ENCODE measurements at regions not wholly inside any gene's neighbourhood (a gene's known extent, or its start where the extent isn't known, plus 50 kb on each side); places are given as distances from the start of the nearest gene placed in this dataset.
A peak's percentile ranks its signal among the peaks of the same experiment; 100 is the strongest.

DNA sequence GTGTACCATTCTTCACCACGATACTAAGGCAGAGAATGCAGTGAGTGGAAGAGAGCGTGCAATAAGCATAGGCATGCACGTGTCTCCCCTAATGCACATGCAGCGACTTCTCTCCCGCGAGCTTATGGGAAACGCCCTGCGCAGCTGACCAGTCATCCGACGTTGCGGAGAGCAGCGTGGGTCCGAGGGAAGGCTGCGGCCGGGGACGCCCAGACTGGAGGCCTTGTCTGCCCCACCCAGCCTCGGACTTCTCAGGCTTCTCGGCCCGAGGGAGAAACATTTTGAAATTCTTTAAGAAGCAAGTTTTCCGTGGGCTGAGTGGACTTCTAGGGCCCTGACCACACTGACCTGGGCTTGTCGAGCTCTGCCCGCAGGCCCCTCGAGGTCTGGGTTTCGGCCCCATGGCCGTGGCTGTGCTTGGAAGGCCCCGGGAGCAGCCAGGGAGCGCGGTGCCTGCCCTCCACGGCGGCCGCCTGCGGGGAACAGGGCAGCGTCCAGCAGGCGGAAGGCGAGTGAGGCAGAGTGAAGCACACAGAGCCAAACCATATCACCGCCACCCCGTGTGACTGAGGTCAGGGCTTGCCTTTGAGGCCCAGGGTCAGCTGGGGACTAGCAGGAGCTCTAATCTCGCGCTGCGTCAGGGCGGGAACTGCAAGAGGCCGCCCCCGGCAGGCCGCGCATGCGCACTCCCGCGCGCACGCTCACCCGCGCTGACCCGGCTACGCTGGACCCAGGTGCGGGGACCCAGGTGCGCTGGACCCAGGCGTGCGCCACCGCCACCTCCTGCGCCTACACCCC lies 60.0 kb upstream of the IRX1 start:
- Histone ChIP-seq H3K9me1 (ENCODE audit: control insufficient read depth, insufficient read depth, low read length) (no peaks in the 10 kb centered on the region), H3K4me1 (replicated peaks in 1 of 2; ENCODE audit: control insufficient read depth in 2 of 2, insufficient read depth in 2 of 2, low read length in 2 of 2) (peaks cover 2 to 13% of the 10 kb centered on the region in 2 experiments; a peak in 2 of 5 replicates), H3K36me3 (ENCODE audit: control insufficient read depth, insufficient read depth, low read length) (no peaks in the 10 kb centered on the region), H3K4me3 (no peak overlapping the region), H3K9ac (ENCODE audit: insufficient read depth in 1 of 2, low read depth in 2 of 2, low read length in 2 of 2) (peak overlapping the region in 1 of 2 experiments; percentile 35; a peak in 1 of 4 replicates), H3K27ac (ENCODE audit: extremely low read depth, low read depth, low read length) (no peak overlapping the region), H3K79me2 (ENCODE audit: control insufficient read depth, insufficient read depth, low read length) (no peaks in the 10 kb centered on the region), H3K9me3 (replicated peaks; ENCODE audit: control insufficient read depth, insufficient read depth, low read depth, low read length) (no peaks in the 10 kb centered on the region), H4K20me1 (replicated peaks; ENCODE audit: control insufficient read depth, insufficient read depth, low read length) (no peaks in the 10 kb centered on the region), H3K27me3 (ENCODE audit: control insufficient read depth in 2 of 2, insufficient read depth in 2 of 2, low read length in 2 of 2) (peaks cover 0 to 33% of the 10 kb centered on the region in 2 experiments; a peak in 2 of 5 replicates), H2AFZ (ENCODE audit: low read depth, low read length) (peak overlapping the region; percentile 79), H3K4me2 (ENCODE audit: insufficient read depth, low read length) (peak overlapping the region; percentile 17; the same call in 1 of the 2 replicates)
- DNase-seq (ENCODE audit: extremely low read depth in 1 of 4, low spot score in 3 of 4) (peak; percentile 57 to 82 (median 78)), ATAC-seq (peak; percentile 95), FAIRE-seq (peak; percentile 6)
- POLR2A ChIA-PET: interaction anchor here (0.7 to 1.0 kb wide), 2 partner anchors 8 to 52 kb away, joined by 4 read pairs; no protein-coding TSS in a partner anchor
- intact Hi-C loops (cut with micrococcal nuclease): no loop called here
- in situ Hi-C loops (cut with MboI): no loop called here
- CTCF ChIA-PET (ENCODE audit: low intra/inter-chr PET ratio): no interaction called here
- no TSS peak for BruUV-seq (replicated peaks)
- WGBS (ENCODE audit: insufficient coverage, low coverage, missing lambda C conversion rate): 23% methylated on average over 50 of the region's 60 CpGs
- TF ChIP-seq SRSF1 (IDR thresholded peaks at IDR 0.05; ENCODE audit: low read depth, low read length) (no peak), SP1 (CRISPR knock-in tag; IDR thresholded peaks at IDR 0.05) (no peak), USF2 (CRISPR knock-in tag; IDR thresholded peaks at IDR 0.05) (peak; percentile 10; the same call in 1 of the 2 replicates), SREBF1 (IDR thresholded peaks at IDR 0.05; ENCODE audit: borderline replicate concordance, low read depth, low read length) (no peak), E2F5 (CRISPR knock-in tag; IDR thresholded peaks at IDR 0.05) (no peak), MYBL2 (IDR thresholded peaks at IDR 0.05; ENCODE audit: low read depth) (no peak), MYBL2 (CRISPR knock-in tag; IDR thresholded peaks at IDR 0.05; ENCODE audit: borderline replicate concordance) (no peak), ZNF766 (CRISPR knock-in tag; conservative IDR thresholded peaks at IDR 0.05) (no peak), TAF1 (IDR thresholded peaks at IDR 0.05; ENCODE audit: control insufficient read depth, extremely low read depth, insufficient read depth, low read length, severe bottlenecking) (no peak), CHD2 (IDR thresholded peaks at IDR 0.05; ENCODE audit: low read depth, low read length) (peak; percentile 90), JUN (IDR thresholded peaks at IDR 0.05; ENCODE audit: borderline replicate concordance, low read depth, low read length) (no peak), JUN (CRISPR knock-in tag; IDR thresholded peaks at IDR 0.05; ENCODE audit: borderline replicate concordance) (no peak), GABPB2 (CRISPR knock-in tag; conservative IDR thresholded peaks at IDR 0.05) (no peak), NRF1 (conservative IDR thresholded peaks at IDR 0.05 in 1 of 2, IDR thresholded peaks at IDR 0.05 in 1 of 2) (peak; percentile 91 to 93), ZEB2 (IDR thresholded peaks at IDR 0.05) (no peak), EZH2 (IDR thresholded peaks at IDR 0.05; ENCODE audit: borderline replicate concordance, low read depth, low read length) (no peak), NR2C2 (CRISPR knock-in tag; IDR thresholded peaks at IDR 0.05) (no peak), NR2C2 (tag; IDR thresholded peaks at IDR 0.05) (peak; percentile 80)
- TF ChIP-seq, protein P1, sequence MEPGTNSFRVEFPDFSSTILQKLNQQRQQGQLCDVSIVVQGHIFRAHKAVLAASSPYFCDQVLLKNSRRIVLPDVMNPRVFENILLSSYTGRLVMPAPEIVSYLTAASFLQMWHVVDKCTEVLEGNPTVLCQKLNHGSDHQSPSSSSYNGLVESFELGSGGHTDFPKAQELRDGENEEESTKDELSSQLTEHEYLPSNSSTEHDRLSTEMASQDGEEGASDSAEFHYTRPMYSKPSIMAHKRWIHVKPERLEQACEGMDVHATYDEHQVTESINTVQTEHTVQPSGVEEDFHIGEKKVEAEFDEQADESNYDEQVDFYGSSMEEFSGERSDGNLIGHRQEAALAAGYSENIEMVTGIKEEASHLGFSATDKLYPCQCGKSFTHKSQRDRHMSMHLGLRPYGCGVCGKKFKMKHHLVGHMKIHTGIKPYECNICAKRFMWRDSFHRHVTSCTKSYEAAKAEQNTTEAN (CRISPR knock-in tag; IDR thresholded peaks at IDR 0.05): no peak
